ENCODE measurements at regions not wholly inside any gene's neighbourhood (a gene's known extent, or its start where the extent isn't known, plus 50 kb on each side); places are given as distances from the start of the nearest gene placed in this dataset.
"Not testable (repeated sequence)": the region's sequence is repeated elsewhere in the genome, so short reads cannot be mapped to it uniquely, and the experiment has no call there.

DNA sequence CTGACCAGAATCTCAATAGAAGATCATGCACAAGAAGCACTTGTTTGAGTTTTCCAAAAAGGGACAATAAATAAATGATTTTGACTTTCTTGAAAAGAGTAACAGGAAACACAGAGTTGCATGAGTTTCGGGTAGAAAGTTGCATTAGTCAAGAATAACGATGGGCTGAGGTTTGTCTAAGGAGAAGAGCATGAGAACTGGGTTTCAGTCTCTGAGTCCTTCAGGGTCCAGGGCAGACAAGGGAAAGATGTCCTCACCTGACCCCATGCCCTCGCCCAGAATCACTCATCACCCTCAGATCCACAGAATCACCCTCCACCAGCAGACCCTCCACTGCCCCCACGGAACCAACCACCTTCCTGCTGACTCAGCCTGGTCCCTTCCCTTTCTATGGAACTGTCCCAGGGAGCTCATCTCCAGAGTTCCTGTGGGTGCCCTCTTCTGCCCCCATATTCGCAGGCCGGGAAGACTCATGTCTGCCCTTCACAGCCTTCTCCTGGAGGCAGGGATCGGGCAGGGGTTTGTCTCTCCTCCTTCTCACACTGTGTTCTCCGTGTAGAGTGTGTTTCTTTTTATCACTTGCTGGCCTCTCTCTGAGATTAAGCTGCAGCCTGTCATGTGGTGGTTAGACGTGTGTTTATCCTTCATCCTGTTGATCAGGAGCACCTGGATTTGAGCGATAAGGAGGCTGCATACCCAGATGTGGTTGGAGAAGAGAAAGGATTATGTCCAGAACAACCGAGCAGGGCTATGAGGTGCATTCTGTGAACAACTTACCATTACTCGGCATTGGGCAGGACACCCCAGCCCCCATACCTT, 442.6 kb downstream of the MAT2B start:
- no peak overlapping the region for H3K4me3 ChIP-seq (ENCODE audit: low read depth, low read length)
- no peak for DNase-seq (ENCODE audit: low read depth)
- TF ChIP-seq, protein P1, sequence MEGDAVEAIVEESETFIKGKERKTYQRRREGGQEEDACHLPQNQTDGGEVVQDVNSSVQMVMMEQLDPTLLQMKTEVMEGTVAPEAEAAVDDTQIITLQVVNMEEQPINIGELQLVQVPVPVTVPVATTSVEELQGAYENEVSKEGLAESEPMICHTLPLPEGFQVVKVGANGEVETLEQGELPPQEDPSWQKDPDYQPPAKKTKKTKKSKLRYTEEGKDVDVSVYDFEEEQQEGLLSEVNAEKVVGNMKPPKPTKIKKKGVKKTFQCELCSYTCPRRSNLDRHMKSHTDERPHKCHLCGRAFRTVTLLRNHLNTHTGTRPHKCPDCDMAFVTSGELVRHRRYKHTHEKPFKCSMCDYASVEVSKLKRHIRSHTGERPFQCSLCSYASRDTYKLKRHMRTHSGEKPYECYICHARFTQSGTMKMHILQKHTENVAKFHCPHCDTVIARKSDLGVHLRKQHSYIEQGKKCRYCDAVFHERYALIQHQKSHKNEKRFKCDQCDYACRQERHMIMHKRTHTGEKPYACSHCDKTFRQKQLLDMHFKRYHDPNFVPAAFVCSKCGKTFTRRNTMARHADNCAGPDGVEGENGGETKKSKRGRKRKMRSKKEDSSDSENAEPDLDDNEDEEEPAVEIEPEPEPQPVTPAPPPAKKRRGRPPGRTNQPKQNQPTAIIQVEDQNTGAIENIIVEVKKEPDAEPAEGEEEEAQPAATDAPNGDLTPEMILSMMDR (IDR thresholded peaks at IDR 0.05; ENCODE audit: insufficient read depth, low read length), result no peak

DNA sequence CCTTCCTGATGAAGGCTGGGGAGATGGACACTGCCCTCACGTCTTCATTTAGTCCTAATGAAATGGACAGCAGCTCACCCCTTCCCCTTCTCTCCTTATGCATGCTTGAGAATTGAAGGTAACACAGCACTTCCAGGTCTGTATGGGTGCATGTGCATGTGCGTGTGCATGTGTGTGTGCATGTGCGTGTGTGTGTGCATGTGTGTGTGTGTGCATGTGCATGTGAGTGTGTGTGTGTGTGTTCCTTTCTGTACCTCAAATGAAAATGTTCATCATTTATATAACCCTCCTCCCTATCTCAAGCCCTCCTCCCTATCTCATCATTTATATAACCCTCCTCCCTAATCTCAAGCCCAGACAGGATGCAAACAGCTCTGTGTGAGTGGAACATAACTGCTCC, 444.8 kb downstream of the MAT2B start:
- H3K4me3 ChIP-seq (ENCODE audit: low read depth, low read length), result no peak overlapping the region
- DNase-seq (ENCODE audit: low read depth), result no peak
- TF ChIP-seq, protein P1 (IDR thresholded peaks at IDR 0.05; ENCODE audit: insufficient read depth, low read length), result no peak

DNA sequence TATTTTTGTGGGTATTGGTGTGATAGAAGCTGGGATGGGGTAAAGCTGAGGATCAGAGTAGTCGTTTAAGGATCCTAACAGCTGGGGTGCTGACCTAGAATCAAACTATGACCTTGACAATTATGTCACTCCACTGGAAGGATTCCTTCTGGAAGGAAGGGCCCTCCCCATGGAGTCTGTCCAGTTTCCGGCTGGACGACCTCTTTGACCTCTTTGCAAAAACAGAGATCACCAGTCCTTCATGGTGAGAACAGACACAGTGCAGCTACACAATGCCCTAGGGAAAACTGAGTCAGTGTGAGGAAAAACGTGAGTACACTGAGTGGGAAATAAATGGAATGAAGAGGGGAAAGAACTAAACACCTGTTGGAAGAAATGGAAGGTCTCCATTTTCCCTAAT, 445.6 kb downstream of the MAT2B start:
- H3K4me3 ChIP-seq (ENCODE audit: low read depth, low read length), result no peak overlapping the region
- TF ChIP-seq, protein P1 (IDR thresholded peaks at IDR 0.05; ENCODE audit: insufficient read depth, low read length), result no peak
- DNase-seq (ENCODE audit: low read depth), result no peak

DNA sequence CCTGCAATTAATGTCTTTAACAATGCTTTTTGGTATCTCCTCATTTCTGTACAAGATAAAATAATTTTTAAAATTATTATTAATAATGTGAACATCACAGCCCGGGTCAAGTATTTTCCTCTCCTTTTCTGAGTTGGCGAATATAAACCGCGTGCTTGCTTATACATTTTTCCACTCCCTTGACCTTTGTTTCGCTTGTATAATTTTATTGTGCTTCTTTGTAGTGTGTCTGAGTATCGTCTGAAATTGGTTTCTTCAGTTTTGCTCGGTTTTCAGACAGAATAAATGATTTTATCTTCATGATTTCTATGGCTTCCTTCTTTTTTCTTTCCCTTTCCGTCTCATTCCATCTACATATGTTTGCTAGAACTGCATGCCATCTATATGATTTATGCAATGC, 448.5 kb downstream of the MAT2B start:
- TF ChIP-seq, protein P1 (IDR thresholded peaks at IDR 0.05; ENCODE audit: insufficient read depth, low read length), result no peak
- DNase-seq (ENCODE audit: low read depth), result no peak
- H3K4me3 ChIP-seq (ENCODE audit: low read depth, low read length), result no peak overlapping the region

DNA sequence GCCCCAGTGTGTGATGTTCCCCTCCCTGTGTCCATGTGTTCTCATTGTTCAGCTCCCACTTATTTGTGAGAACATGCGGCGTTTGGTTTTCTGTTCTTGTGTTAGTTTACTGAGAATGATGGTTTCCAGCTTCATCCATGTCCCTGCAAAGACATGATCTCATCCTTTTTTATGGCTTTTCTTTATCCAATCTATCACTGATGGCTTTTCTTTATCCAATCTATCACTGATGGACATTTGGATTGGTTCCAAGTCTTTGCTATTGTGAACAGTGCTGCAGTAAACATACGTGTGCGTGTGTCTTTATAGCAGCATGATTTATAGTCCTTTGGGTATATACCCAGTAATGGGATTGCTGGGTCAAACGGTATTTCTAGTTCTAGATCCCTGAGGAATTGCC, 455.8 kb downstream of the MAT2B start:
- not testable (repeated sequence) for DNase-seq (ENCODE audit: low read depth); H3K4me3 ChIP-seq (ENCODE audit: low read depth, low read length)

DNA sequence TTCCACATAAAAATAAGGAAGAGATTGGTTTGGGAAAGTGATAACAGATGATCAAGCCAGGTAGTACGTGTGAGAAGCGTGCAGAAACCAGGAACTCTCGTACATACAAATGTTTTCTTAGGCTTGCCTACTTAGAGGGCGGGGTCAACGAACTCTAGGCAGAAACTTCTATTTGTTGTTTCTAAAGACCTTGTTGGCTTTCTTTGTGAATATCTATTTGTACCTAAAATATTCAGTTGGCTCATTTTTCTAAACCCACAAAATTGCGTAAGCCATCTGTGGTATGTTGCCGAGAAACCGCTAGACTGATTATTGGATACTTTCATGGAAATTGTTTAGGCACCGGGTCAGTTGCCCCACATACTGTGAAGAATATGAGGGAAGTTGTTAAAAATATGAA, 458.5 kb downstream of the MAT2B start:
- H3K4me3 ChIP-seq (ENCODE audit: low read depth, low read length), result no peak overlapping the region
- TF ChIP-seq, protein P1 (IDR thresholded peaks at IDR 0.05; ENCODE audit: insufficient read depth, low read length), result no peak
- DNase-seq (ENCODE audit: low read depth), result peak; percentile 8

DNA sequence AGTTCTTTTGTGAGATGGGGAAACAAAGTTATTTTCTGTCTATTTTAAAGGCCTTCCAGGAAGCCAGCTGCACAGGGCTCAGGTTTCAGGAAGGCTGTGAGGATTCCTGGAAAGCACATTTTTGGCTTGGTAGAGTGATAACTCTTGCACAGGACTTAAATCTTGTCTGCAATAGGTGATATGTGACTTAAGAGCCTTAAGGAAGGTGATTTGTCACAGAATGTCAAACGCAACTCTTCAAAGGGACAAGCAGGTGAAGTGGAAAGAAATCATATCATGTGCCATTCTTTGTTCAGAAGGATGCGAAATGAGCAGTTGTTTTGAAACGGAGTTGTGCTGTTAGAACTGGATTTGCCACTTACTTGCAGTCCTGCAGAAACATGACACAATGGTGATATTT, 459.3 kb downstream of the MAT2B start:
- H3K4me3 ChIP-seq (ENCODE audit: low read depth, low read length), result no peak overlapping the region
- DNase-seq (ENCODE audit: low read depth), result peak; percentile 22
- TF ChIP-seq, protein P1 (IDR thresholded peaks at IDR 0.05; ENCODE audit: insufficient read depth, low read length), result no peak
